GM20431 (cell line): ENCODE measurements at regions not wholly inside any gene's neighbourhood (a gene's known extent, or its start where the extent isn't known, plus 50 kb on each side); places are given as distances from the start of the nearest gene placed in this dataset.

Experiments
- in situ Hi-C: fragments of 300-500 bp; cut with MseI, MboI; formaldehyde crosslinking; loops from one replicate; pipeline ENCODE4 v1.15.0; 2020; ENCODE audit warnings: low sequenced_read_pairs; ENCODE audit not compliant: unreplicated experiment

- in situ Hi-C loops = no loop called here
Observed at GRCh38 chr12:93944911-93945310, 203.5 kb upstream of the PLXNC1 start.

- in situ Hi-C loops = no loop called here
Observed at GRCh38 chr12:93946542-93947150, 201.7 kb upstream of the PLXNC1 start.

- in situ Hi-C loops = no loop called here
Observed at GRCh38 chr12:93947486-93947885, 200.9 kb upstream of the PLXNC1 start.

- in situ Hi-C loops = no loop called here
Observed at GRCh38 chr12:93950311-93950710, 198.1 kb upstream of the PLXNC1 start.

- in situ Hi-C loops = no loop called here
Observed at GRCh38 chr12:93954166-93955112, 193.9 kb upstream of the PLXNC1 start.

- in situ Hi-C loops = no loop called here
Observed at GRCh38 chr12:93956551-93956950, 191.8 kb upstream of the PLXNC1 start.

GRCh38 chr12:93957168-93957567 is 191.2 kb upstream of the PLXNC1 start:
- in situ Hi-C loops = no loop called here

GRCh38 chr12:93957870-93958269 is 190.5 kb upstream of the PLXNC1 start:
- in situ Hi-C loops = no loop called here

GRCh38 chr12:93959657-93960056 is 188.7 kb upstream of the PLXNC1 start:
- in situ Hi-C loops = no loop called here

GRCh38 chr12:93960521-93960920 is 187.9 kb upstream of the PLXNC1 start:
- in situ Hi-C loops = no loop called here

GRCh38 chr12:93962336-93962735 is 186.0 kb upstream of the PLXNC1 start:
- in situ Hi-C loops = no loop called here

- in situ Hi-C loops = no loop called here
Observed at GRCh38 chr12:93964936-93965335, 183.4 kb upstream of the PLXNC1 start.

- in situ Hi-C loops = no loop called here
Observed at GRCh38 chr12:93966516-93967133, 181.8 kb upstream of the PLXNC1 start.

GRCh38 chr12:93967454-93967853 is 180.9 kb upstream of the PLXNC1 start:
- in situ Hi-C loops = no loop called here

- in situ Hi-C loops = no loop called here
Observed at GRCh38 chr12:93968536-93969285, 179.7 kb upstream of the PLXNC1 start.

- in situ Hi-C loops = no loop called here
Observed at GRCh38 chr12:93970900-93971688, 177.3 kb upstream of the PLXNC1 start.

GRCh38 chr12:93972411-93973208 is 175.8 kb upstream of the PLXNC1 start:
- in situ Hi-C loops = no loop called here

GRCh38 chr12:93974252-93974651 is 174.1 kb upstream of the PLXNC1 start:
- in situ Hi-C loops = no loop called here

- in situ Hi-C loops = no loop called here
Observed at GRCh38 chr12:93976024-93976423, 172.4 kb upstream of the PLXNC1 start.
